IPS DF 19.7 (cell line): ENCODE measurements at regions not wholly inside any gene's neighbourhood (a gene's known extent, or its start where the extent isn't known, plus 50 kb on each side); places are given as distances from the start of the nearest gene placed in this dataset.
"Not testable (repeated sequence)": the region's sequence is repeated elsewhere in the genome, so short reads cannot be mapped to it uniquely, and the experiment has no call there.

Experiments
- DNase-seq: peaks from one replicate; pipeline ENCODE4 v3.0.0-alpha.2; 2013; ENCODE audit warnings: low read depth, low spot score

DNA sequence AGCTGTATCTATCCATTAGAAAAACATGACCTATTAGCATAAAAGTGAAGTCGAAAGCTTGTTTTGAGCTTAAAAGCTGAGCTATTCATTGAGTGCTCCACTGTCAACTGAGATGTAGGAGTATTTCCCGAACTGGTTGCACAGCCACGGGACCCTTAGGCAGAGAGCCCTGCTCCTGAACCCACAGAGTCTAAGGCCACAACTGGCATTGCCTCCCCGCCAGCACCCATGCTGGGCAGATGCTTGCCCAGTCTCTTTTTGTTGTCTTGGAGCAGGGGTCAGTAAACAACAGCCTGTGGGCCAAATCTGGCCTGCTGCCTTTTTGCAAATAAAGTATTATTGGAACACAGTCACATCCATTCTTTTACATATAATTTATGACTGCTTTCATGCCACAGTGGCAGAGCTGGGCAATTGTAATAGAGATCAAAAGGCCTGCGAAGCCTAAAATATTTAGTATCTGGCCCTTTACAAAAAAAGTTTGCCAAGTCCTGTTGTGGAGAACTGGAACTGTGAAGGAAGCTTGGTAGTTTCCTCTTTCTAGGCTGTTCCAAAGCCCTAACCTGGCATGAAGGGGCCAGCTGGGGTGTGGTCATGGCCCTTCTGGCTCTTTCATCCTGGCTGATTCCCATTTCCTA, 58.4 kb upstream of the WAPL start:
- DNase-seq: no peak

DNA sequence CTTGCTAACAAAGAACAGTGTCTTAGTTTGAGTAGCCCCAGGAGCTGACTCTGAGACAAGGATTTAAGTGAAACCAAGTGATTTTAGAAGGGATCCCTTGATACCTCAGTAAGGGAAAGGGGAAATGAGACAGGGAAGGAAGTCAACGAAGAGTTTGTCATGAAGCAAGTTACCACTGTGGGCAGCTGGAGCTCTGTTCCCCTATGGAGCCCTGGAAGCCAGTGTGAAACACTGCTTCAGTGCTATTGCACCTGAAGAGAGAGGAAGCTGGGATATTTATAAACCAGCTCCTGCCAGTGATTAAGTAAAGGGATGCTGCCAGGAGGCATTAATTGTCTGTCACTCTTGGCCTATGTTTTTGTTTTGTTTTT, 58.9 kb upstream of the WAPL start:
- DNase-seq: no peak

DNA sequence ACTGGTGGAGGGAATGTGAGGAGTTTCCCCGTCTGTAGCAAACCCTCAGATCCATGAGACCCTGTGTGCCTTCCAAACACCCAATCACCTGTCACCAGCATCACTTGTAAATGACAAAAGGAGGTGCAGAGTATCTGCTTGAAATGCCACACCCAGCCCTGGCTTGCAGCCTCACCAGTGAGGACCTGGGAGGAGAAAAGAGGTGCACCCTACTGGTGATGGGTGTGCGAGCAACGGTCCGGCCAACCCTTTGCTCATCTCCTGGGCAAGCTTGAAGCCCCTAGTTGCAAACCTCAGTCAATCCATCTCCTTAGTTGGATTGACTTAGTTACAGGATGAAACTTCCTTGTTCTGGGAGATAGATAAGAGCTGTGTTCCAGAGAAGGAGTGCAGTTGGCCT, 62.4 kb upstream of the WAPL start:
- no peak for DNase-seq

DNA sequence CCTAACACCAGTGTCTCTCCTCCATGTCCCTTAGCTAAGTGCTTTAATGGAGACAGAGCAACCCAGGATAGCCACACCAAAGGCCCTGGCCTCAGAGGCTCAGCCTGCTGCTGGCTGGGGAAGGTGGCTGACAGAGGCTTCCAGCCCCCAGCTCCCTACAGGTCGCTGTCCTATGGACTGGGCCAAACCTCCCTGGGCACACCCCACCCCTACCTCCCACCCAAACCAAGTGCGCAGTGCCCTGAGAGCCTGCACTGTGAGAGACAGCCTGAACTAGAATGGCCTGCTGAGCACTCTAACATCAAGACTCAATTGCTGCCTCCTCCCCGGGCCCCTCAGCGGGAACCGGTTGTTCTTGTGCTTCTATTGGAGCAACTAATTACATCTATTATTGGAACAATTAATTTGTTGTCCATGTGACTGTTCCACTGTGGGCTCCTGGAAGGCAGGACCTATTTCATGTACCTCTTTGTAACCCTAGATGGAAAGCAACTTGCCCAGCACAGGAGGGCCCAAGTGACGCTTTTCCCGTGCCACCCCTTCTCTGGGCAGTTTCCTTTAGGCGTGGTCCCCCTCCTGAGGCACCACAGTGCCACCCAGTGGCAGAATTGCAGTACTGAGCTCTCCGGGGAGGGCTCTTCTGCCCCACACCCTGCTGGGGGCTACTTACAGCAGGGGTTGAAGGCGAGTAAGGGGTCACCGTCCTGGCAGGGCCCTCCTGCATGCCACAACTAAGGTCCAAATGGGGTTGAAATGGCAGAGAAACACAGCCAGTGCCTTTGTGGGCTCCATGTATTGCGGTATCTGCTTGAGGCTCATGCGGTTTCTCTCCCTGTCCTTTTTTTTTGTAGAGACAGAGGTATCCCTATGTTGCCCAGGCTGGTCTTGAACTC, 63.7 kb upstream of the WAPL start:
- no peak for DNase-seq

DNA sequence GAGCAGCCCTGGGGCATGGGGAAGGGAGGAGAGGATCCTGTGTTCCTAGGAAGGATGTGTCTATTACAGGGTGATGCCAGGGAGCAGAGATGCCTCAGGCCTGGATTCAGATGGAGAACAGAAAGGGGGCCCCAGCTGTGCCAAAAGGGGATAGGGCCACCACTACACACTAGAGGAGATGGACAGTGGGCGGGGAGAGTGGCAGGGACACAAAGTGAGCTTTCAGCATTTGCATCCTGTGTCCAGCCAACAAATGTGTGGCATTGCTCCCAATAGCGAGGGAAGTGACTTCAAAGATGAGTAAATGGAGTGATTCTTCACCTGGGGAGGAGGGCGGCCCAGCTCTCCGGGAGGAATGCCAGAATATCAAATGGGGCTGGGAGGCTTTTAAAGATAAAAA, 64.9 kb upstream of the WAPL start:
- no peak for DNase-seq

DNA sequence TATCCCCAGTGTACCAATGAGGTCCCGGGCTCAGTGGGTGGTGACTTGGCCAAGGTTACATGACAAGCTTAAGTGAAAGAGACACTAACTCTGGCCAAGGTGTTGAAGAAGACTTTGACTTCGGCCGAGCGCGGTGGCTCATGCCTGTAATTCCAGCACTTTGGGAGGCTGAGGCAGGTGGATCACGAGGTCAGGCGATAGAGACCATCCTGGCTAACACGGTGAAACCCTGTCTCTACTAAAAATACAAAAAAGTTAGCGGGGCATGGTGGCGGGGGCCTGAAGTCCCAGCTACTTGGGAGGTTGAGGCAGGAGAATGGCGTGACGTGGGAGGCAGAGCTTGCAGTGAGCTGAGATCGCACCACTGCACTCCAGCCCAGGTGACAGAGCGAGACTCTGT, 65.6 kb upstream of the OPN4 start:
- DNase-seq: not testable (repeated sequence)

DNA sequence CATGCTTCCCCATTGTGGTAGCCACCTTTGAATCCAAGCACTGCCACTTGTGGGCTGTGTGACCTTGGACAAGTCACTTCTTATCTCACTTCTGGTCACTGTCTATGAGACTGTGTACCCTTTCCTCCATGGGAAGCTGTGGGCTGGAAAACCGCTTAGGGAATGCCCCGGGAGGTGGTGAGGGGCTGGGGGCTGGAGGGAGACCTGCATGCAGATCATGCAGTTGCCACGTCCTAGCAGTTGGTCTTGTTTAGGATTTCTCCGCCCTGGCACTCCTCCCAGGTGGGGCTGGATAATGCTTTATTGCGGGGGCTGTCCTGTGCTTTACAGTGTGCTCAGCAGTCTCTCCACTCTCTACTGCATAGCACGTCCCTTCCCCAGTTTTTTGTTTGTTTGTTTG, 62.9 kb upstream of the OPN4 start:
- no peak for DNase-seq

DNA sequence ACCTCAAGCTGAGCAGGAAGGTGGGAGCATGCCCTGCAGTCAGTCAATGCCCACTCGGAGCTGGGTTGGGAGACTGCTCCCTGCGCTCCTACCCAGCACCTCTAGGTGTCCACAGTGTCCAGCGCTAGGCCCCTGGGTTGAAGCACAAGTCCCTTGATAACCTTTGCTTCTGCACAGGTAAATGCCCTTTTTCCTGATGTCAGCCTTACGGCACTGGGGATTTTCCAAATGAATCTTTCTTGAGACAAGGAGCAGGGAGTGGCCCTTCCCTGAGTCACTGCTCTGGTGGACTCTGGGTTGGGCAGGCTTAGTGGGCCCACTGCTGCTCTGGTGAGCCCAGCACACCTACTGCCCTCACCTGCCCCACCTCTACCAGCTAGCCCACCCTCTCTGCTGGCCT, 61.9 kb upstream of the OPN4 start:
- no peak for DNase-seq

DNA sequence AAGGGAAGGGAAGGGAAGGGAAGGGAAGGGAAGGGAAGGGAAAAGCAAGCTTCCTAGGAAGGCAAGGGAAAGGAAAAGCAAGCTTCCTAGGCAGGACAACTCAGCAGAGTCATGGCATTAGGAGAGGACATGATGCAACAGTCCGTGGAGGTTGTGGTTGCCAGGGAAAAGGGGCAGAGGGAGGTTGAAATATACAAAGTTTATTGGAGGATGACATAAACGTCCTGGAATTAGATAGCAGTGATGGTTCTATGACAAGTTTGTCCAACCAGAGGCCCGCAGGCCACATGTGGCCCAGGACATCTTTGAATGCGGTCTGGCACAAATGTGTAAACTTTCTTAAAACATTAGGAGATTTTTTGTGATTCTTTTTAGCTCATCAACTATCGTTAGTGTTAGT, 59.8 kb upstream of the OPN4 start:
- DNase-seq: no peak

DNA sequence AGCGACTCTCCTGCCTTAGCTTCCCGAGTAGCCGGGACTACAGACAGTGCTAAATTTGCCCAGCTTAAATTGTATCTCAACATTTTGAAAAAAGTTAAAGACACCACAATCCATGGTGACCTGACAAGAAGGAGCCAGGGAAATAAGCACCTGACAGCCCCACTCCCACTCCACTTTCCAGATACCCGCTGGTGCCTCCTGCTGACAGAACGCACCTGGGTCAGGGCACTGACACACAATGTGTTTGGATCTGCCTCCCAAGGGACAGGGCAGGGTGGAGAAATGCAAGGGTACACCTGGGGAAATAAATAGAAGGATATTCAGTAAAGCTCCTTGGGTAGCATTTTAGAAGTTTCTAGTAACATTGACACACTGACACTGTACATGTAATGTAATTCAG, 58.9 kb upstream of the OPN4 start:
- no peak for DNase-seq

DNA sequence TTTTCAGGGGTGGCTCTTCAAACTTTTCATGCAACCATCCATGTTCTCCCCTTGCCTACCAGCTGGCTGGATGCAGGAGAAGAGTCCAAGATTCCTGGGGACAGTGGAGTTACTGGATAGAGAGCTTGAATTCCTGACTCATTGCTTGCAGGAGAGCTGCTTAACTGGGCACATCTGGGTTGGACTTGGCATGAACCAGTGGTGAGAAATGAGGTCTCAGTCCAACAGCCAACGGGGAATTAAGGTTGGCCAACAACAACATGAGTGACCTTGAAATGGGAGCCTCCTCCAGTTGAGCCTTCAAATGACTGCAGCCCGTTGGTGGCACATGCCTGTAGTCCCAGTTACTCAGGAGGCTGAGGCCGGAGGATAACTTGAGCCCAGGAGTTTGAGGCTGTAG, 58.1 kb upstream of the OPN4 start:
- no peak for DNase-seq

DNA sequence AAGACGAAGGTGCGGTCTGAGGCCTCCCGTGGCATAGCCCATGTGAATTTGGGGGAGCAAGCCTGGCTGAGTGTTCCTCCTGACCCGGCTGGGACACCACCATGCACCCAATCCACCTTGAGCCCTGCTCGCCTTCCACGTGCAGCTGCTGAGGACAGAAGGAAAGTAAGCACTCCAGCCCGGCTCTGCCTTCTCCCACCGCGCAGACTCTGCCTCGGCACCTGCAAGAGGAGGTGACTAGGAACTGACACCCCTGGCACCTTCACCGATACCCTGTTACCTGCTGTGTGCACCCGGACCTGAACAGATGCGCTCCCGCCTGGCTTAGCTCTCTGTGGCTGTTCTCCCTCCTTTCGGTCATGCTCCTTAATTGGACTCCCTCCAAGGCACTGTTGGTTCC, 57.0 kb upstream of the OPN4 start:
- DNase-seq: no peak

DNA sequence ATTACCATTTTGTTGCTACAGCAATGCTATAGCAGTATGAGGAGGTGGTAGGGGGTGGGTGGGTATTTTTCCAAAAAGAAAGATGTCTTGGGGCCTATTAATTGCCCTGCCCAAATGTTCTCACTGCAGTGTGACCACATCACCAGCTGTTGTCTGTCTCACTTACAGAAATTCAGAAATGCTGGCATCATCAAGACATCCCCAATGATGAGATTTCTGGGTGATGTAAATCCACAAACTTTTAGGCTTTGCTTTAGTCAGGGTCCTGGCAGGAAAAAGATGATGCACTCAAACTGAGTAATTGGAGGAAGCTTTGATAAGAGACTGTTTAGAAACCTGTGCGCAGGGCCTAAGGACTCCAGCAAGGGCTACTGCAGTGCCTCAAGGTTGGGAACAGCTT, 56.2 kb upstream of the OPN4 start:
- no peak for DNase-seq

DNA sequence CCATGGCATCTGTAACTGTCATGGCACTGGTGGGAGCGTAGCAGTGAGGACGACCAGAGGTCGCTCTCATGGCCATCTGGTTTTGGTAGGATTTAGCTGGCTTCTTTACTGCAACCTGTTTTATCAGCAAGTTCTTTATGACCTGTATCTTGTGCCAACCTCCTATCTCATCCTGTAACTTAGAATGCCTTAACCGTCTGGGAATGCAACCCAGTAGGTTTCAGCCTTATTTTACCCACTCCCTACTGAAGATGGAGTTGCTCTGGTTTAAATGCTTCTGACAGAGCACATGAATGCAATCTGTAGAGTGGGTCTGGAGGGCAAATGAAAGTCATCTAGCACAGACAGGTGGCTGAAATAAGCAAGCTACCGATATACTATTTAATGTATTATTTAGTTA, 55.3 kb upstream of the OPN4 start:
- DNase-seq: no peak

DNA sequence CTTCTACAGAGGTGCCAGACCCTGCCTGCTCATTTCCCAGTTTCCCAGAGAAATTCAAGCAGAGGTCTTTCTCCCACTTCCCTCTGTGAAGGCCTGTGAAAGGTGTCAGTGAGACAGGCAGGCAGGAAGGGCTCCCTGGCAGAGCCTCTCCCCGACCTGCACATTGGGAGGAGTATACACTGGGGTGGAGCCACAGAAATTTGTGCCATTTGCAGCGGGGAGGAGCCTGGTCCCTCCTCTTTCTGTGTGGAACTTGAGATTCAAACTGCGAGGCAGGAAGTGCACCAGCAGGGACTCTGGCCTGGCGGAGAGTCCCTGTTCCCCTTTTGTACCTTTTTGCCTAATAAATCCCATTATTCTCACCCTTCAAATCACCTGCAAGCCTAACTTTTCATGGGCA, 54.6 kb upstream of the OPN4 start:
- DNase-seq: peak; percentile 47

DNA sequence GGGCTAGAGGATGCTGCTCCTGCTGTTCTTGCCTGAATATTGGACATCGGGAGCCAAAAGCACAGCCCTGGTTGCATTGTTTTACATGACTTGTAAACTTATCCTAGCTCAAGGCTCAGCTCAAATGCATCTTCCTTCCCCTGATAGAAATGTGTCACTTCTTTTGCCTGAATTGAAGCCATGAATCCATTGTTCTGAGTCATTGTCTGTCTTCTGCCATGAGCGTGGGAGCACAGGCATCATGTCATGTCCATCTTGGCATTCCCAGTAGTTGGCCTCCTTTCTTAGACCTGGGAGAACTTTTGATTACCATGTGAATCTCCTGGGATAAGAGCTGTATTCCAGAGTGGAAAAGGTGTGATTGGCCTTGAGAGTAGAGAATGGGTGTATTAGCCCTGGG, 54.1 kb upstream of the OPN4 start:
- DNase-seq: no peak

DNA sequence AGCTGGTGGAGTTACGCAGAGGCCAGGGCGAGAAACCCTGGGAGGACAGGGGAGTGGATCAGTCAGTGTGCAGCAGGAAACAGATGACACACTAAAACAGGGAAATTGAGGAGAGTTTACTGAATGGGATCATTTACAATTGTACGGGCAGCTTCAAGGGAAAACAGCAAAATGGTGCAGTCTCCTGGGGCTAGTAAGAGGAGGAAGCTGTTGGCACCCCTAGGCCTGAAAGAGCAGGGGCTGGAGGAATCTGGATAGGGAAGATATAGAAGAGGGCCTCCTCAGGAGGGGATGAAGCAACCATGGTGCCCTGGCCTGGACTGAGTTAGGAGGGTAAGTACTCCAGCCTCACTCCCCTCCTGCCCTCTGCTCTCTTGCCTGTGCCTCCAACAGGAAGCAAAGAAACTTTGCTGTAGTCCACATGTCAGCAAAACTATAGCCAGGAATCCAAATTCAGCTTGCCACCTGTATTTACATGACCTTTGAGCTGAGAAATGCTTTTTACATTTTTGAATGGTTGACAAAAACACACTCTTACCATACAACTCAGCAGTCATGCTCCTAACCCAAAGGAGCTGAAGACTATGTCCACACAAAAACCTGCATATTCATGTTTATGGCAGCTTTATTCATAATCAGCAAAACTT, 52.3 kb upstream of the OPN4 start:
- no peak for DNase-seq

DNA sequence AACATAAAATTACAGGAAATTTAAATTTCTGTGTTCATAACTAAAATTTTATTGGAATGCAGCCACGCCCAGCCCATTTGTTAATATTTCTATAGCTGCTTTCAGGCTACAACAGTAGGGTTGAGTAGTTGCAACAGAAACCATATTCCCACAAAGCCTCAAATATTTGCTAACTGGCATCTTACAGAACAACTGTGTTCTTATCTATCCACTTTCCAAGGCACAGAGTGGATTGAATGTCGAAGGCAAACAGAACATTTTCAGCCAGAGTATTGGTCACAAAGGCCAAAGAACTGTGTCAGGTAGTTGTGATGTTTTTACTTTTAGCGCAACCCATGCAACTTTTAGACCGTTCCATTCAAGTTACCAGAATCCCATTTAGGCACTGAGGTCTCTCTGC, 51.1 kb upstream of the OPN4 start:
- DNase-seq: no peak
